ENCODE measurements at regions not wholly inside any gene's neighbourhood (a gene's known extent, or its start where the extent isn't known, plus 50 kb on each side); places are given as distances from the start of the nearest gene placed in this dataset.

DNA sequence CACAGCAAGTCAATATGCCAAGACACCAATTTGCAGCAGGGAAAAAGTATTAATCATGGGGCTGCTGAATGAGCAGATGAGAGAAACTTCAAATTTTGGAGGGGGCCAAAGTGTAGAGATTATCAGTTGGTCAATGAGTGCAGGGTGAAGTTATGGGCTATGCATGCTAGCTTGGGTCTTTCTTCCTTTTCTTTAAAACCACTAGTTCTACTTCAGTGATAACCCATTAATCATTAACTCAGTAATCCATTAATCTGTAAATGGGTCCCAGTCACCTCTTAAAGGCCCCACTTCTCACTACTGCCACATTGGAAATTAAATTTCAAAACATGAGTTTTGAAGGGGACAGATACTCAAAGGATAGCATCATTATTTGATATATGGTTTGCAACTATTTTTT is 688.6 kb upstream of the ADGRL4 start:
- H3K36me3 ChIP-seq (ENCODE audit: control insufficient read depth in 2 of 2, insufficient read depth in 2 of 2, low read length in 2 of 2) = no peaks in the 10 kb centered on the region
- H3K27ac ChIP-seq (ENCODE audit: low read depth in 2 of 2, low read length in 2 of 2) = no peak overlapping the region
- no peak overlapping the region for H3K9ac ChIP-seq (ENCODE audit: low read depth in 1 of 2, low read length in 2 of 2)
- H3K4me3 ChIP-seq (ENCODE audit: low read length in 2 of 2) = no peak overlapping the region
- H3K4me1 ChIP-seq (ENCODE audit: control insufficient read depth in 2 of 2, insufficient read depth in 2 of 2, low read length in 2 of 2) = no peaks in the 10 kb centered on the region
- H3K9me3 ChIP-seq (ENCODE audit: control insufficient read depth in 2 of 2, low read length in 2 of 2) = no peaks in the 10 kb centered on the region
- H3K27me3 ChIP-seq (ENCODE audit: control insufficient read depth in 2 of 2, insufficient read depth in 2 of 2, low read length in 2 of 2) = no peaks in the 10 kb centered on the region

GRCh38 chr1:79694241-79694640 is 687.7 kb upstream of the ADGRL4 start:
- Histone ChIP-seq H3K27ac (ENCODE audit: low read depth in 2 of 2, low read length in 2 of 2) (no peak overlapping the region), H3K9me3 (ENCODE audit: control insufficient read depth in 2 of 2, low read length in 2 of 2) (no peaks in the 10 kb centered on the region), H3K4me3 (ENCODE audit: low read length in 2 of 2) (no peak overlapping the region), H3K27me3 (ENCODE audit: control insufficient read depth in 2 of 2, insufficient read depth in 2 of 2, low read length in 2 of 2) (no peaks in the 10 kb centered on the region), H3K9ac (ENCODE audit: low read depth in 1 of 2, low read length in 2 of 2) (no peak overlapping the region), H3K36me3 (ENCODE audit: control insufficient read depth in 2 of 2, insufficient read depth in 2 of 2, low read length in 2 of 2) (no peaks in the 10 kb centered on the region), H3K4me1 (ENCODE audit: control insufficient read depth in 2 of 2, insufficient read depth in 2 of 2, low read length in 2 of 2) (no peaks in the 10 kb centered on the region)

DNA sequence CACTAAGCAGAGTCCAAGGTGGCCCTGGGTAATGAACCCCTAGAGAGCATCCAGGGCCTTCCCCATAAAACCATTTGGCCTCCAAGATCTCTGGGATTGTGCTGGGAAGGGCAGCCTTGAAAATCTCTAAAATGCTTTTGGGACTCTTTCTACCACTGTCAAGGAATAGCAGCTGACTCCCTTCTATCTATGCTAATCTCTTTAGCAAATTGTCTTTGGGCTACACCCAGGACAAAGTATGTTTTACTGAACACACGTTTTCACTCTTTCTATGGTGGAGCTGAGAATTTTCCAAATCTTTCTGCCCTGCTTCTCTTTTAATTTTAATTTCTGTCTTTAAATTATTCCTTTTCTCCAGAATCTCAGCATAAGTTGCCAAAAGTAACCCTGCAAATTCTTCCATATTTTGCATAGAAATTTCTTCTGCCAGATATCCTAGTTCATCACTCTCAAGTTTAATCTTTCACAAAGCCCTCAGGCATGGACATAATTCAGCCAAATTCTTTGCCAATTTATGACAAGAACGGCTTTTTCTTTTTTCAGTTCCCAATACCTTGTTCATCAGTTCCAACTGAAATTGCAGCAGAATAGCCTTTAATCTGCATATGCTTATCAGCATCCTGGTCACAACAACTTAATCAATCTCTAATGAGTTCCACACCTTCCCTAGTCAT is 687.0 kb upstream of the ADGRL4 start:
- Histone ChIP-seq H3K4me1 (ENCODE audit: control insufficient read depth in 2 of 2, insufficient read depth in 2 of 2, low read length in 2 of 2) (no peaks in the 10 kb centered on the region), H3K36me3 (ENCODE audit: control insufficient read depth in 2 of 2, insufficient read depth in 2 of 2, low read length in 2 of 2) (no peaks in the 10 kb centered on the region), H3K27me3 (ENCODE audit: control insufficient read depth in 2 of 2, insufficient read depth in 2 of 2, low read length in 2 of 2) (no peaks in the 10 kb centered on the region), H3K9me3 (ENCODE audit: control insufficient read depth in 2 of 2, low read length in 2 of 2) (no peaks in the 10 kb centered on the region), H3K27ac (ENCODE audit: low read depth in 2 of 2, low read length in 2 of 2) (no peak overlapping the region), H3K4me3 (ENCODE audit: low read length in 2 of 2) (no peak overlapping the region), H3K9ac (ENCODE audit: low read depth in 1 of 2, low read length in 2 of 2) (no peak overlapping the region)

DNA sequence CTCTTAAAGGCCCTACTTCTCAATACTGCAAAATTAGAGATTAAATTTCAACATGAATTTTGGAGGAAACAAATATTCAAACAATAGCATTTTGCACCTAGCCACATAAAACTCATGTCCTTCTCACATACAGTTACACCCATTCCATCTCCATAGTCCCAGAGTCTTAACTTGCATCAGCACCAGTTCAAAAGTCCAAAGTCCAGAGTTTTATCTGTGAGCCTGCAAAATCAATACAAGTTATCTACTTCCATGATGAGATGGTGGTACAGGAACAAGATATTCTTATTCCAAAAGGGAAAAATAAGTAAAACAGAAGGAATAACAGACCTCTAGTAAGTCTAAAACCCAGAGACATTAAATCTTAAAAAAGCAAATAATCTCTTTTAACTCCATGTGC is 686.0 kb upstream of the ADGRL4 start:
- no peak overlapping the region for H3K27ac ChIP-seq (ENCODE audit: low read depth in 2 of 2, low read length in 2 of 2)
- no peaks in the 10 kb centered on the region for H3K27me3 ChIP-seq (ENCODE audit: control insufficient read depth in 2 of 2, insufficient read depth in 2 of 2, low read length in 2 of 2)
- no peaks in the 10 kb centered on the region for H3K4me1 ChIP-seq (ENCODE audit: control insufficient read depth in 2 of 2, insufficient read depth in 2 of 2, low read length in 2 of 2)
- no peaks in the 10 kb centered on the region for H3K36me3 ChIP-seq (ENCODE audit: control insufficient read depth in 2 of 2, insufficient read depth in 2 of 2, low read length in 2 of 2)
- H3K9me3 ChIP-seq (ENCODE audit: control insufficient read depth in 2 of 2, low read length in 2 of 2) = no peaks in the 10 kb centered on the region
- H3K9ac ChIP-seq (ENCODE audit: low read depth in 1 of 2, low read length in 2 of 2) = no peak overlapping the region
- H3K4me3 ChIP-seq (ENCODE audit: low read length in 2 of 2) = no peak overlapping the region

DNA sequence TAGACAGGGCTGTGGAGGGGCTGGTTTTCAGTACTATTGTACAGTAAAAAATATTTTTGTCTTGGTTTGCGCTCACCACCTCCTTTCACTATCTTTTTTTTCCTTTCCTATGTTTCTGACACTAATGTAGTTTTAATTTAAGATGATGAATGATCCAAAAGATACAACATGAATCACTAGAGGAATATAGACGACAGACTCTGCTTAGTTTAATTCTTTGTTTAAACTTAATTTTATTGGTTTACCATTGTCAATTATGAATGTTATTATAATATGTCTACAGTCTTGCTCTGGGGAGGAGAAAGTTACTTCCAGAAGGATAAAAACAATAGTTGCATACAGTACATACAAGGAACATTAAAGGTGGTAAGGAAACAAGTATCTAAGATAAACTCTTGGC is 682.4 kb upstream of the ADGRL4 start:
- no peaks in the 10 kb centered on the region for H3K27me3 ChIP-seq (ENCODE audit: control insufficient read depth in 2 of 2, insufficient read depth in 2 of 2, low read length in 2 of 2)

DNA sequence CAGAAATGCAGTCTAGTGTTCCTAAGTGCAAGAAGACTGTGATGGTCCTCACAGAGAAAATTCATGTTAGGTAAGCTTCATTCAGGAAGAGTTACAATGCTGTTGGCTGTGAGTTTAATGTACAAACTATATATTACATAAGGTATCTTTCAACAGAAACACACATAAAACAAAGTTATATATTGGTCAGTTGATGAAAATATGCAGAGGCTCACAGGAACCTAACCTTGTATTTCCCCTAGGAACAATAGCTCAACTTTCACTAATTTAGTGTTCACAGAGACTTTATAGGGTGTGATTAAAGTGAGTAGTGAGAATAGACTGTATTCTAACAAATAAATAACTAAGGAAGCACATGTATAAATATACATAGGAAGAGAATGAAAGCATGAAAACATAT is 676.9 kb upstream of the ADGRL4 start:
- Histone ChIP-seq H3K36me3 (ENCODE audit: control insufficient read depth in 2 of 2, insufficient read depth in 2 of 2, low read length in 2 of 2) (no peaks in the 10 kb centered on the region), H3K27me3 (ENCODE audit: control insufficient read depth in 2 of 2, insufficient read depth in 2 of 2, low read length in 2 of 2) (no peaks in the 10 kb centered on the region), H3K9me3 (ENCODE audit: control insufficient read depth in 2 of 2, low read length in 2 of 2) (no peaks in the 10 kb centered on the region), H3K4me3 (ENCODE audit: low read length in 2 of 2) (no peak overlapping the region), H3K9ac (ENCODE audit: low read depth in 1 of 2, low read length in 2 of 2) (no peak overlapping the region), H3K4me1 (ENCODE audit: control insufficient read depth in 2 of 2, insufficient read depth in 2 of 2, low read length in 2 of 2) (no peaks in the 10 kb centered on the region), H3K27ac (ENCODE audit: low read depth in 2 of 2, low read length in 2 of 2) (no peak overlapping the region)

More for the DNA sequence above, 682.4 kb upstream of the ADGRL4 start:
- no peak overlapping the region for H3K4me3 ChIP-seq (ENCODE audit: low read length in 2 of 2)
- no peaks in the 10 kb centered on the region for H3K36me3 ChIP-seq (ENCODE audit: control insufficient read depth in 2 of 2, insufficient read depth in 2 of 2, low read length in 2 of 2)
- no peaks in the 10 kb centered on the region for H3K4me1 ChIP-seq (ENCODE audit: control insufficient read depth in 2 of 2, insufficient read depth in 2 of 2, low read length in 2 of 2)
- no peak overlapping the region for H3K27ac ChIP-seq (ENCODE audit: low read depth in 2 of 2, low read length in 2 of 2)
- H3K9ac ChIP-seq (ENCODE audit: low read depth in 1 of 2, low read length in 2 of 2) = no peak overlapping the region
- H3K9me3 ChIP-seq (ENCODE audit: control insufficient read depth in 2 of 2, low read length in 2 of 2) = no peaks in the 10 kb centered on the region

GRCh38 chr1:79682478-79682877 is 675.9 kb upstream of the ADGRL4 start:
- Histone ChIP-seq H3K9me3 (ENCODE audit: control insufficient read depth in 2 of 2, low read length in 2 of 2) (no peaks in the 10 kb centered on the region), H3K4me1 (ENCODE audit: control insufficient read depth in 2 of 2, insufficient read depth in 2 of 2, low read length in 2 of 2) (no peaks in the 10 kb centered on the region), H3K27ac (ENCODE audit: low read depth in 2 of 2, low read length in 2 of 2) (no peak overlapping the region), H3K4me3 (ENCODE audit: low read length in 2 of 2) (no peak overlapping the region), H3K9ac (ENCODE audit: low read depth in 1 of 2, low read length in 2 of 2) (no peak overlapping the region), H3K27me3 (ENCODE audit: control insufficient read depth in 2 of 2, insufficient read depth in 2 of 2, low read length in 2 of 2) (no peaks in the 10 kb centered on the region), H3K36me3 (ENCODE audit: control insufficient read depth in 2 of 2, insufficient read depth in 2 of 2, low read length in 2 of 2) (no peaks in the 10 kb centered on the region)

GRCh38 chr1:79681382-79681781 is 674.9 kb upstream of the ADGRL4 start:
- Histone ChIP-seq H3K9ac (ENCODE audit: low read depth in 1 of 2, low read length in 2 of 2) (no peak overlapping the region), H3K27me3 (ENCODE audit: control insufficient read depth in 2 of 2, insufficient read depth in 2 of 2, low read length in 2 of 2) (no peaks in the 10 kb centered on the region), H3K4me1 (ENCODE audit: control insufficient read depth in 2 of 2, insufficient read depth in 2 of 2, low read length in 2 of 2) (no peaks in the 10 kb centered on the region)

DNA sequence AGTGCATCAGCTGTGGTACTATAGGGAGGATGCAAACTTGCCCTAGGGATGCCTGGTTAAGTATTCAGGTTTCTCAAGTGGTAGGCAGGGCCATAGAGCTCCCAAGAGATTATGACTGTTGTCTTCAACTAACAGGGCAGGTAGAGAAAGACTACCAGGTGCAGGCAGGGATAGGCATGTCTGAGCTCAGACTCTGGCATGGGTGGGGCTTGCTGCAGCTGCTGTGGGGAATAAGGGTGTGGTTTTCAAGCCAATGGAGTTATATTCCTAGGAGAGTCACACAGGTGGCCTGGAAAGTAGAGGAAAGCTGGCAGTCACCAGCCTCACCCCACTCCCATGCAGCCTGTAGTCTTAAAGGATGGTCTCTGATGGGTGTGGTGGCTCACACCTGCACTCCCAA is 673.4 kb upstream of the ADGRL4 start:
- H3K9me3 ChIP-seq (ENCODE audit: control insufficient read depth in 2 of 2, low read length in 2 of 2) = no peaks in the 10 kb centered on the region
- H3K4me1 ChIP-seq (ENCODE audit: control insufficient read depth in 2 of 2, insufficient read depth in 2 of 2, low read length in 2 of 2) = no peaks in the 10 kb centered on the region
- H3K4me3 ChIP-seq (ENCODE audit: low read length in 2 of 2) = no peak overlapping the region
- H3K36me3 ChIP-seq (ENCODE audit: control insufficient read depth in 2 of 2, insufficient read depth in 2 of 2, low read length in 2 of 2) = no peaks in the 10 kb centered on the region
- H3K9ac ChIP-seq (ENCODE audit: low read depth in 1 of 2, low read length in 2 of 2) = no peak overlapping the region
- H3K27ac ChIP-seq (ENCODE audit: low read depth in 2 of 2, low read length in 2 of 2) = no peak overlapping the region
- no peaks in the 10 kb centered on the region for H3K27me3 ChIP-seq (ENCODE audit: control insufficient read depth in 2 of 2, insufficient read depth in 2 of 2, low read length in 2 of 2)

More at GRCh38 chr1:79681382-79681781, 674.9 kb upstream of the ADGRL4 start:
- no peak overlapping the region for H3K27ac ChIP-seq (ENCODE audit: low read depth in 2 of 2, low read length in 2 of 2)
- H3K9me3 ChIP-seq (ENCODE audit: control insufficient read depth in 2 of 2, low read length in 2 of 2) = no peaks in the 10 kb centered on the region
- no peaks in the 10 kb centered on the region for H3K36me3 ChIP-seq (ENCODE audit: control insufficient read depth in 2 of 2, insufficient read depth in 2 of 2, low read length in 2 of 2)
- H3K4me3 ChIP-seq (ENCODE audit: low read length in 2 of 2) = no peak overlapping the region

- H3K4me3 ChIP-seq (ENCODE audit: low read length in 2 of 2) = no peak overlapping the region
- H3K36me3 ChIP-seq (ENCODE audit: control insufficient read depth in 2 of 2, insufficient read depth in 2 of 2, low read length in 2 of 2) = no peaks in the 10 kb centered on the region
- no peak overlapping the region for H3K9ac ChIP-seq (ENCODE audit: low read depth in 1 of 2, low read length in 2 of 2)
- no peaks in the 10 kb centered on the region for H3K4me1 ChIP-seq (ENCODE audit: control insufficient read depth in 2 of 2, insufficient read depth in 2 of 2, low read length in 2 of 2)
- no peak overlapping the region for H3K27ac ChIP-seq (ENCODE audit: low read depth in 2 of 2, low read length in 2 of 2)
- H3K9me3 ChIP-seq (ENCODE audit: control insufficient read depth in 2 of 2, low read length in 2 of 2) = no peaks in the 10 kb centered on the region
- no peaks in the 10 kb centered on the region for H3K27me3 ChIP-seq (ENCODE audit: control insufficient read depth in 2 of 2, insufficient read depth in 2 of 2, low read length in 2 of 2)
Observed at GRCh38 chr1:79667848-79668696, 661.5 kb upstream of the ADGRL4 start.
